ENCODE measurements at regions not wholly inside any gene's neighbourhood (a gene's known extent, or its start where the extent isn't known, plus 50 kb on each side); places are given as distances from the start of the nearest gene placed in this dataset.

GRCh38 chr1:201672685-201673084 lies 133.8 kb downstream of the NAV1 start:
- BruUV-seq (replicated peaks), result no TSS peak
- ChIA-PET CTCF (no interaction called here), RAD21 (ENCODE audit: low non-redundant PET in 1 of 2, low total read pairs in 2 of 2, uncharacterized antibody in 2 of 2, unreplicated experiment in 2 of 2) (no interaction called here), POLR2A (no interaction called here)
- intact Hi-C loops (cut with micrococcal nuclease), result no loop called here
- no peaks in the 10 kb centered on the region for H3K9me3 ChIP-seq (ENCODE audit: control insufficient read depth in 1 of 2, insufficient read depth in 1 of 2, low read depth in 1 of 2, low read length in 2 of 2)
- no peaks in the 10 kb centered on the region for H3K9me2 ChIP-seq (ENCODE audit: insufficient read depth)
- no peaks in the 10 kb centered on the region for H4K20me1 ChIP-seq (ENCODE audit: insufficient read depth)
- no peaks in the 10 kb centered on the region for H3K79me2 ChIP-seq (ENCODE audit: insufficient read depth, low read length)
- no peak overlapping the region for H3K4me2 ChIP-seq (ENCODE audit: low read length)
- H3K36me3 ChIP-seq (ENCODE audit: control insufficient read depth in 1 of 2, insufficient read depth in 2 of 2, low read length in 2 of 2), result no peaks in the 10 kb centered on the region
- no peak overlapping the region for H3K4me3 ChIP-seq (replicated peaks in 1 of 2; ENCODE audit: low read depth in 1 of 2, low read length in 2 of 2)
- ATAC-seq, result no peak
- no peak for DNase-seq (ENCODE audit: low read depth, low spot score)
- H3K9ac ChIP-seq (ENCODE audit: low read length), result no peak overlapping the region
- no peaks in the 10 kb centered on the region for H3K27me3 ChIP-seq (ENCODE audit: insufficient read depth, low read length)
- no peak overlapping the region for H2AFZ ChIP-seq (ENCODE audit: low read depth, low read length, poor library complexity, severe bottlenecking)
- no peak overlapping the region for H3K27ac ChIP-seq (ENCODE audit: low read depth, low read length)
- TF ChIP-seq SRF (IDR thresholded peaks at IDR 0.05; ENCODE audit: low read depth) (no peak), EZH2phosphoT487 (IDR thresholded peaks at IDR 0.05; ENCODE audit: borderline replicate concordance) (no peak), ZFX (IDR thresholded peaks at IDR 0.05) (no peak)
- H3K4me1 ChIP-seq (ENCODE audit: control insufficient read depth in 1 of 2, insufficient read depth in 2 of 2, low read length in 2 of 2), result peaks cover 8 to 15% of the 10 kb centered on the region in 2 experiments; a peak in 3 of 4 replicates

- Histone ChIP-seq H3K9me2 (ENCODE audit: insufficient read depth) (no peaks in the 10 kb centered on the region), H3K4me2 (ENCODE audit: low read length) (no peak overlapping the region), H3K9me3 (ENCODE audit: control insufficient read depth in 1 of 2, insufficient read depth in 1 of 2, low read depth in 1 of 2, low read length in 2 of 2) (no peaks in the 10 kb centered on the region), H4K20me1 (ENCODE audit: insufficient read depth) (no peaks in the 10 kb centered on the region), H3K36me3 (ENCODE audit: control insufficient read depth in 1 of 2, insufficient read depth in 2 of 2, low read length in 2 of 2) (no peaks in the 10 kb centered on the region), H3K27ac (ENCODE audit: low read depth, low read length) (no peak overlapping the region), H3K27me3 (ENCODE audit: insufficient read depth, low read length) (no peaks in the 10 kb centered on the region), H2AFZ (ENCODE audit: low read depth, low read length, poor library complexity, severe bottlenecking) (no peak overlapping the region), H3K4me1 (ENCODE audit: control insufficient read depth in 1 of 2, insufficient read depth in 2 of 2, low read length in 2 of 2) (peaks cover 8 to 15% of the 10 kb centered on the region in 2 experiments; a peak in 3 of 4 replicates), H3K9ac (ENCODE audit: low read length) (no peak overlapping the region), H3K4me3 (replicated peaks in 1 of 2; ENCODE audit: low read depth in 1 of 2, low read length in 2 of 2) (no peak overlapping the region), H3K79me2 (ENCODE audit: insufficient read depth, low read length) (no peaks in the 10 kb centered on the region)
- ChIA-PET CTCF (no interaction called here), POLR2A (no interaction called here), RAD21 (ENCODE audit: low non-redundant PET in 1 of 2, low total read pairs in 2 of 2, uncharacterized antibody in 2 of 2, unreplicated experiment in 2 of 2) (no interaction called here)
- ATAC-seq (no peak), DNase-seq (ENCODE audit: low read depth, low spot score) (no peak)
- no peak for TF ChIP-seq TCF7L2 (IDR thresholded peaks at IDR 0.05; ENCODE audit: borderline replicate concordance, extremely low read depth, insufficient read depth, insufficient read length)
- no peak for TF ChIP-seq FOSL1 (IDR thresholded peaks at IDR 0.05; ENCODE audit: low read depth)
- TF ChIP-seq MAX (IDR thresholded peaks at IDR 0.05), result no peak
- TF ChIP-seq JUND (IDR thresholded peaks at IDR 0.05), result no peak
- TF ChIP-seq ATF3 (IDR thresholded peaks at IDR 0.05), result no peak
- intact Hi-C loops (cut with micrococcal nuclease), result no loop called here
- no TSS peak for BruUV-seq (replicated peaks)
Measured at GRCh38 chr1:201673093-201673492, 134.2 kb downstream of the NAV1 start.
